SK-N-SH treated with all-trans-retinoic acid at 6 μM for 48 hours (cell line): ENCODE measurements at regions not wholly inside any gene's neighbourhood (a gene's known extent, or its start where the extent isn't known, plus 50 kb on each side); places are given as distances from the start of the nearest gene placed in this dataset.

Experiments used
- ARNTL ChIP-seq: fragments of 450-650 bp; formaldehyde crosslinking; IDR thresholded peaks from 2 replicates; pipeline ENCODE4 v1.5.0; 2020; ENCODE audit warnings: low read depth, mild to moderate bottlenecking, moderate library complexity, borderline replicate concordance
- ISL1 ChIP-seq: fragments of 250-450 bp; sonication (Bioruptor Pico); IDR thresholded peaks from 2 replicates; pipeline ENCODE4 v2.1.2; 2022; ENCODE audit warnings: mild to moderate bottlenecking, moderate library complexity
- RARB ChIP-seq: fragments of 250-450 bp; sonication (Bioruptor Pico); IDR thresholded peaks from 2 replicates; pipeline ENCODE4 v1.8.0; 2021; ENCODE audit warnings: mild to moderate bottlenecking, moderate library complexity
- TOX ChIP-seq: fragments of 250-450 bp; sonication (Bioruptor Pico); IDR thresholded peaks from 2 replicates; pipeline ENCODE4 v1.8.0; 2021; ENCODE audit warnings: mild to moderate bottlenecking, moderate library complexity, borderline replicate concordance
- ZC3H10 ChIP-seq: fragments of 250-450 bp; sonication (Bioruptor Pico); IDR thresholded peaks from 2 replicates; pipeline ENCODE4 v1.5.1; 2021; ENCODE audit warnings: mild to moderate bottlenecking, moderate library complexity
- ZFP3 ChIP-seq: fragments of 250-450 bp; sonication (Bioruptor Pico); IDR thresholded peaks from 2 replicates; pipeline ENCODE4 v1.5.0; 2020; ENCODE audit warnings: mild to moderate bottlenecking, moderate library complexity
- ZFP30 ChIP-seq: fragments of 450-650 bp; formaldehyde crosslinking; IDR thresholded peaks from 2 replicates; pipeline ENCODE4 v1.5.0; 2022; ENCODE audit warnings: mild to moderate bottlenecking, moderate library complexity
- ZNF70 ChIP-seq: fragments of 450-650 bp; formaldehyde crosslinking; IDR thresholded peaks from 2 replicates; pipeline ENCODE4 v1.5.0; 2020; ENCODE audit warnings: mild to moderate bottlenecking, moderate library complexity
- TF ChIP-seq, protein P1 (sequence below): fragments of 250-450 bp; sonication (Bioruptor Pico); IDR thresholded peaks from 2 replicates; pipeline ENCODE4 v1.5.1; 2020; ENCODE audit warnings: low read depth, mild to moderate bottlenecking, moderate library complexity

DNA sequence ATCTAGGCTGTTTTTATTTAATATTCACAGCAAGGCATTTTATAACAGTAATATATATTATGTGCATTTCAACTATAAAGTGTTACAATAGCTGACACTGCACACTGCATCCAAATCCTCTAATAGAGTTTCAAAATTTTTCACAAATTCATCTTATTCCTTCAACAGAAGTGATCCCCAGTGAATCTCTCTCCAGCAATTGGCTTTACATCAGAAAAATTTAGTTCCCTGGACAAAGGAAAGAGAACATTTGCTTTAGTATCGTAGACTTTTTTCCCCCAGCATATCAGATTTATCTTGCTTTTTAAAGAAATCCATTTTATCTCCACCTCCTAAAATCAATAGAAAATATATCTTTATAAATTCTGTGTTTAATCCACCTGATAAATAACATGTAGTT lies 868.6 kb downstream of the TBL1XR1 start:
- TF ChIP-seq, protein P1, sequence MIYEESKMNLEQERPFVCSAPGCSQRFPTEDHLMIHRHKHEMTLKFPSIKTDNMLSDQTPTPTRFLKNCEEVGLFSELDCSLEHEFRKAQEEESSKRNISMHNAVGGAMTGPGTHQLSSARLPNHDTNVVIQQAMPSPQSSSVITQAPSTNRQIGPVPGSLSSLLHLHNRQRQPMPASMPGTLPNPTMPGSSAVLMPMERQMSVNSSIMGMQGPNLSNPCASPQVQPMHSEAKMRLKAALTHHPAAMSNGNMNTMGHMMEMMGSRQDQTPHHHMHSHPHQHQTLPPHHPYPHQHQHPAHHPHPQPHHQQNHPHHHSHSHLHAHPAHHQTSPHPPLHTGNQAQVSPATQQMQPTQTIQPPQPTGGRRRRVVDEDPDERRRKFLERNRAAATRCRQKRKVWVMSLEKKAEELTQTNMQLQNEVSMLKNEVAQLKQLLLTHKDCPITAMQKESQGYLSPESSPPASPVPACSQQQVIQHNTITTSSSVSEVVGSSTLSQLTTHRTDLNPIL (CRISPR knock-in tag), result no peak
- TF ChIP-seq TOX (CRISPR knock-in tag) (no peak), RARB (CRISPR knock-in tag) (no peak), ZC3H10 (CRISPR knock-in tag) (no peak), ZFP3 (CRISPR knock-in tag) (no peak), ISL1 (CRISPR knock-in tag) (no peak), ZFP30 (no peak), ZNF70 (no peak), ARNTL (CRISPR knock-in tag) (no peak)
